Activated T-cell treated with anti-CD3 and anti-CD28 coated beads, Interleukin-2, amount 50 U/mL, for 1 hour (primary cell): ENCODE measurements at regions not wholly inside any gene's neighbourhood (a gene's known extent, or its start where the extent isn't known, plus 50 kb on each side); places are given as distances from the start of the nearest gene placed in this dataset.
"Not testable (repeated sequence)": the region's sequence is repeated elsewhere in the genome, so short reads cannot be mapped to it uniquely, and the experiment has no call there.

ENCODE experiments used
- DNase-seq: peaks from one replicate; pipeline ENCODE4 v3.0.0-alpha.2; 2020

- no peak for DNase-seq
Measured at GRCh38 chr4:186775902-186776301, 52.2 kb upstream of the FAT1 start.

- DNase-seq = no peak
Measured at GRCh38 chr4:186778134-186778533, 54.5 kb upstream of the FAT1 start.

- DNase-seq = no peak
Measured at GRCh38 chr4:186780291-186781031, 56.8 kb upstream of the FAT1 start.

- no peak for DNase-seq
Measured at GRCh38 chr4:186781032-186781917, 57.6 kb upstream of the FAT1 start.

- no peak for DNase-seq
Measured at GRCh38 chr4:186782302-186782701, 58.6 kb upstream of the FAT1 start.

- no peak for DNase-seq
Measured at GRCh38 chr4:186787536-186787935, 63.9 kb upstream of the FAT1 start.

GRCh38 chr4:186789651-186790050 lies 66.0 kb upstream of the FAT1 start:
- DNase-seq = no peak

- no peak for DNase-seq
Measured at GRCh38 chr4:186790630-186791029, 67.0 kb upstream of the FAT1 start.

GRCh38 chr4:186792728-186793366 lies 69.2 kb upstream of the FAT1 start:
- DNase-seq = no peak

- DNase-seq = no peak
Measured at GRCh38 chr4:186798951-186799659, 75.4 kb upstream of the FAT1 start.

- no peak for DNase-seq
Measured at GRCh38 chr4:186805020-186805820, 81.6 kb upstream of the FAT1 start.

- not testable (repeated sequence) for DNase-seq
Measured at GRCh38 chr4:186805917-186806316, 82.3 kb upstream of the FAT1 start.

GRCh38 chr4:186806679-186807421 lies 83.2 kb upstream of the FAT1 start:
- DNase-seq = no peak

- no peak for DNase-seq
Measured at GRCh38 chr4:186807808-186808629, 84.4 kb upstream of the FAT1 start.

- DNase-seq = no peak
Measured at GRCh38 chr4:186808630-186809018, 85.0 kb upstream of the FAT1 start.

- no peak for DNase-seq
Measured at GRCh38 chr4:186809070-186809469, 85.4 kb upstream of the FAT1 start.

GRCh38 chr4:186810613-186811150 lies 87.0 kb upstream of the FAT1 start:
- no peak for DNase-seq

- DNase-seq = no peak
Measured at GRCh38 chr4:186812592-186812991, 88.9 kb upstream of the FAT1 start.

GRCh38 chr4:186813377-186814068 lies 89.9 kb upstream of the FAT1 start:
- DNase-seq = no peak
